ENCODE measurements at regions not wholly inside any gene's neighbourhood (a gene's known extent, or its start where the extent isn't known, plus 50 kb on each side); places are given as distances from the start of the nearest gene placed in this dataset.

- intact Hi-C loops (cut with DNase I; ENCODE audit: low total_unique reads): no loop called here
- TF ChIP-seq, protein P1, sequence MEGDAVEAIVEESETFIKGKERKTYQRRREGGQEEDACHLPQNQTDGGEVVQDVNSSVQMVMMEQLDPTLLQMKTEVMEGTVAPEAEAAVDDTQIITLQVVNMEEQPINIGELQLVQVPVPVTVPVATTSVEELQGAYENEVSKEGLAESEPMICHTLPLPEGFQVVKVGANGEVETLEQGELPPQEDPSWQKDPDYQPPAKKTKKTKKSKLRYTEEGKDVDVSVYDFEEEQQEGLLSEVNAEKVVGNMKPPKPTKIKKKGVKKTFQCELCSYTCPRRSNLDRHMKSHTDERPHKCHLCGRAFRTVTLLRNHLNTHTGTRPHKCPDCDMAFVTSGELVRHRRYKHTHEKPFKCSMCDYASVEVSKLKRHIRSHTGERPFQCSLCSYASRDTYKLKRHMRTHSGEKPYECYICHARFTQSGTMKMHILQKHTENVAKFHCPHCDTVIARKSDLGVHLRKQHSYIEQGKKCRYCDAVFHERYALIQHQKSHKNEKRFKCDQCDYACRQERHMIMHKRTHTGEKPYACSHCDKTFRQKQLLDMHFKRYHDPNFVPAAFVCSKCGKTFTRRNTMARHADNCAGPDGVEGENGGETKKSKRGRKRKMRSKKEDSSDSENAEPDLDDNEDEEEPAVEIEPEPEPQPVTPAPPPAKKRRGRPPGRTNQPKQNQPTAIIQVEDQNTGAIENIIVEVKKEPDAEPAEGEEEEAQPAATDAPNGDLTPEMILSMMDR (IDR thresholded peaks at IDR 0.05): no peak
Observed at GRCh38 chr18:7366597-7366996, 135.7 kb downstream of the LRRC30 start.

DNA sequence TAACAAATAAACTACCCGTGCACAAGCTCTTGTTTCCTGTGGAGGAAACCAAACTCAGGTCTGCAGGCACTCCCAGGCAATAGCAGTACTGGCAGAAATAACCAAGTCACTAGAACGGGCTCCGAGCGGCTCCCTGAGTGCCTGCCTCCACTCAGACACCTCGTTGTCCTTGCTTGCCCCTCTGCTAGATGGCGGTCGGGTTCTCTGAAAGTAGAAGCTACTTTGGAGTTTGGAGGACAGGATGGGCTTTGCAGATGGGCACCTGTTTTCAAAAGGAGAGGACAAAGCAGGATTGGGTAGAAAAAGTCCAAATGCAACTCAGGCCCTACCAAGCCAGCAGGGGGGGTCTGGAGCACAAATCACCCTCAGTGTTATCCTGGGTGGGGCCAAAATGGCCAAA, 136.4 kb downstream of the LRRC30 start:
- Histone ChIP-seq H3K4me3 (no peak overlapping the region), H3K27me3 (no peaks in the 10 kb centered on the region), H3K4me1 (no peaks in the 10 kb centered on the region), H3K27ac (no peak overlapping the region), H3K9me3 (no peaks in the 10 kb centered on the region), H3K36me3 (no peaks in the 10 kb centered on the region)
- TF ChIP-seq, protein P1 (IDR thresholded peaks at IDR 0.05): no peak
- intact Hi-C loops (cut with DNase I; ENCODE audit: low total_unique reads): no loop called here
- DNase-seq: no peak

More at GRCh38 chr18:7366597-7366996, 135.7 kb downstream of the LRRC30 start:
- Histone ChIP-seq H3K36me3 (no peaks in the 10 kb centered on the region), H3K27me3 (no peaks in the 10 kb centered on the region), H3K9me3 (no peaks in the 10 kb centered on the region), H3K27ac (no peak overlapping the region), H3K4me3 (no peak overlapping the region), H3K4me1 (no peaks in the 10 kb centered on the region)
- DNase-seq: no peak

DNA sequence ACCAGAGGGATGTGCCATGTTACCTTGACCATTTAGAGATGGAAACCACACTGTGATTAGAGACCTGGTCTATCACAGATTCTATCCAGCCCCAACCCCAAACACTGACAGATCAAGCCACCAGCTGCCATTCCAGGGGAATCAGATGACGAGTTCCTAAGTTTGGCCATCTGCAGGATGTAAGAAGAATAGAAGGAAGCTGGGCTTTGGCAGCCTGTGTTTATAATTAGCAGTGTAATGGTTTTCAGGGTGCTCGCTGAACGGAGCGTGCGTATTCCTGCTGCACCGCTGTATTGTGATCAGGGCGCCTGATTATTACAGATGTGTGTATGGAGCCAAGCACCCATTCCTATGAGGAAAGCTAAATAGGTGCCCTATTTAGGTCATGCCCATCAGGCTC, 138.1 kb downstream of the LRRC30 start:
- Histone ChIP-seq H3K4me1 (no peaks in the 10 kb centered on the region), H3K27ac (no peak overlapping the region), H3K4me3 (no peak overlapping the region), H3K9me3 (no peaks in the 10 kb centered on the region), H3K27me3 (no peaks in the 10 kb centered on the region), H3K36me3 (no peaks in the 10 kb centered on the region)
- no peak for DNase-seq
- intact Hi-C loops (cut with DNase I; ENCODE audit: low total_unique reads): no loop called here
- TF ChIP-seq, protein P1 (IDR thresholded peaks at IDR 0.05): no peak

DNA sequence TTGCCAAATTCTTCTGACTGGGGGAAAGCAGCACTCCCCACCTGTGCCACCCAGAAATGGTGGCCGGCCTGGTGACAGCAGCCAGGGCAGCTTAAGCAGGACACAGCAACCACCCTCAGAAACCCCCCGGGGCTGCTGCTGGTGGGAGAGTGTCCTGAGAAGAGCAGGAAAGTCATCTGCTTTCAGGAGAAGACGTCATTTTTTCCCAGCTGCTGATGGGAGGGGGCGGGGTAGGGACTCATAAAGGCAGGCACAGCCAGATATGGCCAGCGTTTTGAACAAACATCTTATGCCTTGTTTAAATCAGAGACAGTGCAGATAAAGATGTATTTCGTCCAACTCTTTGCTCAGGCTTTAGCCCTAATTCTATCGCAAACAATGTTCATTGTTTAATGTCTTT, 139.5 kb downstream of the LRRC30 start:
- H3K27me3 ChIP-seq: no peaks in the 10 kb centered on the region
- TF ChIP-seq, protein P1 (IDR thresholded peaks at IDR 0.05): no peak
- DNase-seq: no peak
- no peak overlapping the region for H3K27ac ChIP-seq
- H3K4me1 ChIP-seq: no peaks in the 10 kb centered on the region
- no peaks in the 10 kb centered on the region for H3K9me3 ChIP-seq
- intact Hi-C loops (cut with DNase I; ENCODE audit: low total_unique reads): no loop called here
- H3K36me3 ChIP-seq: no peaks in the 10 kb centered on the region
- no peak overlapping the region for H3K4me3 ChIP-seq

- intact Hi-C loops (cut with DNase I; ENCODE audit: low total_unique reads): no loop called here
- H3K27ac ChIP-seq: no peak overlapping the region
- no peaks in the 10 kb centered on the region for H3K36me3 ChIP-seq
- H3K4me1 ChIP-seq: no peaks in the 10 kb centered on the region
- peak; percentile 65 to 71 for DNase-seq
- TF ChIP-seq, protein P1 (IDR thresholded peaks at IDR 0.05): no peak
- no peaks in the 10 kb centered on the region for H3K27me3 ChIP-seq
- H3K9me3 ChIP-seq: no peaks in the 10 kb centered on the region
- H3K4me3 ChIP-seq: no peak overlapping the region
Observed at GRCh38 chr18:7370802-7371201, 139.9 kb downstream of the LRRC30 start.

- Histone ChIP-seq H3K9me3 (peaks cover 0 to 13% (median 6%) of the 10 kb centered on the region in 3 donors), H3K27me3 (no peaks in the 10 kb centered on the region), H3K36me3 (no peaks in the 10 kb centered on the region), H3K4me1 (no peaks in the 10 kb centered on the region), H3K4me3 (no peak overlapping the region), H3K27ac (no peak overlapping the region)
- intact Hi-C loops (cut with DNase I; ENCODE audit: low total_unique reads): no loop called here
- no peak for DNase-seq
- TF ChIP-seq, protein P1 (IDR thresholded peaks at IDR 0.05): no peak
Observed at GRCh38 chr18:7373441-7373840, 142.6 kb downstream of the LRRC30 start.

All from tibial artery (tissue), 4 donors.